Lower leg skin (tissue), 4 donors: ENCODE measurements at regions not wholly inside any gene's neighbourhood (a gene's known extent, or its start where the extent isn't known, plus 50 kb on each side); places are given as distances from the start of the nearest gene placed in this dataset.

Experiments used
- DNase-seq, 2 donors: peaks; one replicate each; pipeline ENCODE4 v3.0.0-alpha.2; 2019; ENCODE audit warnings: low spot score in 2 of 2
- H3K4me3 ChIP-seq: fragments of 200-600 bp; sonication (generic); 2 replicates; pipeline ENCODE4 v1.5.1; 2017; ENCODE audit warnings: mild to moderate bottlenecking, low read depth; ENCODE audit not compliant: poor library complexity, severe bottlenecking
- CTCF ChIP-seq, 3 donors: fragments of 450-650 bp; IDR thresholded peaks; one replicate each; pipeline ENCODE4 v1.5.1; 2016; ENCODE audit warnings: antibody characterized with exemption in 3 of 3, mild to moderate bottlenecking in 3 of 3, moderate library complexity in 2 of 3
- POLR2A ChIP-seq, 2 donors: fragments of 450-650 bp; IDR thresholded peaks; one replicate each; pipeline ENCODE4 v1.6.1; 2016 to 2017; ENCODE audit warnings: antibody characterized with exemption in 2 of 2, mild to moderate bottlenecking in 1 of 2, moderate library complexity in 1 of 2
- WGBS, 2 donors: methylation state at CpG; one replicate each; pipeline ENCODE4 v1.1.5; 2018; 5-methylcytosine and 5-hydroxymethylcytosine counted together
- intact Hi-C: fragments of 100-400 bp; cut with DNase I; formaldehyde crosslinking; loops from one replicate; pipeline ENCODE4 v1.15.0; 2023; ENCODE audit warnings: low total_unique reads

- intact Hi-C loops: no loop called here
- no peak for DNase-seq
- TF ChIP-seq POLR2A (IDR thresholded peaks at IDR 0.05) (no peak), CTCF (IDR thresholded peaks at IDR 0.05) (no peak)
- H3K4me3 ChIP-seq: no peak overlapping the region
- WGBS, 2 donors: 92 to 95% methylated on average over 2 of the region's 2 CpGs
Observed at GRCh38 chr7:15033039-15033438, 130.5 kb upstream of the DGKB start.

GRCh38 chr7:15018981-15019380 is 116.4 kb upstream of the DGKB start:
- 45 to 49% methylated on average over 2 of the region's 2 CpGs for WGBS, 2 donors
- no peak for DNase-seq
- no peak for TF ChIP-seq POLR2A (IDR thresholded peaks at IDR 0.05)
- TF ChIP-seq CTCF (IDR thresholded peaks at IDR 0.05): no peak
- intact Hi-C loops: no loop called here
- no peak overlapping the region for H3K4me3 ChIP-seq

- no peak for DNase-seq
- intact Hi-C loops: no loop called here
- TF ChIP-seq CTCF (IDR thresholded peaks at IDR 0.05) (no peak), POLR2A (IDR thresholded peaks at IDR 0.05) (no peak)
- no peak overlapping the region for H3K4me3 ChIP-seq
- WGBS, 2 donors: 11 to 27% methylated on average over 2 of the region's 2 CpGs
Observed at GRCh38 chr7:15016766-15017165, 114.2 kb upstream of the DGKB start.

GRCh38 chr7:15016315-15016667 is 113.7 kb upstream of the DGKB start:
- TF ChIP-seq POLR2A (IDR thresholded peaks at IDR 0.05): no peak
- TF ChIP-seq CTCF (IDR thresholded peaks at IDR 0.05): no peak
- no peak for DNase-seq
- 18 to 19% methylated on average over 4 of the region's 4 CpGs for WGBS, 2 donors
- intact Hi-C loops: no loop called here
- no peak overlapping the region for H3K4me3 ChIP-seq

GRCh38 chr7:15015545-15016314 is 113.2 kb upstream of the DGKB start:
- TF ChIP-seq CTCF (IDR thresholded peaks at IDR 0.05) (no peak), POLR2A (IDR thresholded peaks at IDR 0.05) (no peak)
- no peak for DNase-seq
- intact Hi-C loops: no loop called here
- WGBS, 2 donors: 19 to 22% methylated on average over 8 of the region's 8 CpGs
- H3K4me3 ChIP-seq: no peak overlapping the region

GRCh38 chr7:15012135-15012534 is 109.6 kb upstream of the DGKB start:
- DNase-seq: no peak
- no peak for TF ChIP-seq CTCF (IDR thresholded peaks at IDR 0.05)
- no peak for TF ChIP-seq POLR2A (IDR thresholded peaks at IDR 0.05)
- intact Hi-C loops: no loop called here
- 74 to 82% methylated on average over 4 of the region's 4 CpGs for WGBS, 2 donors
- no peak overlapping the region for H3K4me3 ChIP-seq
